Endothelial cell of umbilical vein (primary cell): ENCODE measurements at regions not wholly inside any gene's neighbourhood (a gene's known extent, or its start where the extent isn't known, plus 50 kb on each side); places are given as distances from the start of the nearest gene placed in this dataset.

Source experiments
- BruUV-seq: library from RNA; stranded (reverse); fragments of 400-500 nt; replicated peaks from 2 replicates; lab custom pipeline; 2021; lab: Mats Ljungman, UMichigan
- CTCF ChIA-PET: fragments of 300-600, 350-600 bp; sonication (Branson Sonifier 250); formaldehyde crosslinking; loops from one replicate; lab custom pipeline; 2021; ENCODE audit warnings: antibody characterized with exemption, inconsistent platforms; lab: Charles Lee
- POLR2A ChIA-PET: fragments of 300-600, 350-600 bp; sonication (Branson Sonifier 250); formaldehyde crosslinking; loops from one replicate; lab custom pipeline; 2021; ENCODE audit warnings: antibody characterized with exemption, inconsistent platforms; lab: Charles Lee
- DNase-seq: peaks from one replicate; pipeline ENCODE4 v3.0.0-alpha.2; 2011; ENCODE audit warnings: low read depth, low spot score
- FAIRE-seq: peaks from 2 replicates; lab custom pipeline; 2011; peaks lifted over from hg19 to GRCh38; lab: Jason Lieb, UNC
- H2AFZ ChIP-seq: 2 replicates; pipeline ENCODE4 v1.6.0; 2012; ENCODE audit warnings: low read depth, low read length, control low read depth, inconsistent platforms
- H3K27ac ChIP-seq: 2 replicates; pipeline ENCODE4 v1.5.1; 2011; ENCODE audit warnings: low read depth, mild to moderate bottlenecking, control low read depth, low read length, moderate library complexity; ENCODE audit not compliant: insufficient read depth
- H3K27me3 ChIP-seq, 2 experiments: 2 replicates each; pipeline versions ENCODE4 v1.6.0 to v1.6.1; 2011; ENCODE audit warnings: low read length in 2 of 2, mixed read lengths in 1 of 2; ENCODE audit not compliant: control insufficient read depth in 2 of 2, insufficient read depth in 2 of 2
- H3K36me3 ChIP-seq, 2 experiments: 2 replicates in 1 of 2; 3 replicates in 1 of 2; pipeline ENCODE4 v1.5.1; 2011; ENCODE audit warnings: low read length in 2 of 2, mild to moderate bottlenecking in 1 of 2, moderate library complexity in 1 of 2; ENCODE audit not compliant: control insufficient read depth in 2 of 2, insufficient read depth in 2 of 2; ENCODE audit errors: extremely low read depth in 1 of 2
- H3K4me1 ChIP-seq: 3 replicates; pipeline ENCODE4 v1.5.1; 2011; ENCODE audit warnings: mild to moderate bottlenecking, low read length; ENCODE audit not compliant: control insufficient read depth, insufficient read depth; ENCODE audit errors: extremely low read depth
- H3K4me2 ChIP-seq: 2 replicates; pipeline ENCODE4 v1.6.1; 2011; ENCODE audit warnings: low read length, control low read depth, mixed read lengths; ENCODE audit not compliant: insufficient read depth
- H3K4me3 ChIP-seq, 3 experiments: fragments of 200-600 bp in 1 of 3; sonication (generic), shearing (Covaris generic) in 1 of 3; replicated peaks in 1 of 3; 2 replicates each; pipeline ENCODE4 v1.5.1; 2011 to 2016; ENCODE audit warnings: control low read depth in 3 of 3, low read length in 3 of 3, mild to moderate bottlenecking in 2 of 3, inconsistent platforms in 1 of 3, low read depth in 1 of 3, moderate library complexity in 1 of 3; ENCODE audit not compliant: insufficient read depth in 1 of 3
- H3K79me2 ChIP-seq: 2 replicates; pipeline ENCODE4 v1.6.0; 2012; ENCODE audit warnings: low read length, inconsistent platforms; ENCODE audit not compliant: control insufficient read depth, insufficient read depth
- H3K9ac ChIP-seq: replicated peaks from 2 replicates; pipeline ENCODE3; 2011; ENCODE audit warnings: low read length, control low read depth; ENCODE audit not compliant: insufficient read depth; ENCODE audit errors: extremely low read depth
- H3K9me1 ChIP-seq: replicated peaks from 3 replicates; pipeline ENCODE4 v1.6.0; 2011; ENCODE audit warnings: mild to moderate bottlenecking, low read length; ENCODE audit not compliant: control insufficient read depth, insufficient read depth; ENCODE audit errors: extremely low read depth
- H3K9me3 ChIP-seq: replicated peaks from 2 replicates; pipeline ENCODE4 v1.5.1; 2012; ENCODE audit warnings: low read length, inconsistent platforms; ENCODE audit not compliant: control insufficient read depth, insufficient read depth
- H4K20me1 ChIP-seq: replicated peaks from 2 replicates; pipeline ENCODE3; 2011; ENCODE audit warnings: mild to moderate bottlenecking, low read length; ENCODE audit not compliant: control insufficient read depth, insufficient read depth; ENCODE audit errors: extremely low read depth
- EZH2 ChIP-seq: IDR thresholded peaks from 2 replicates; pipeline ENCODE4 v1.6.1; 2012; ENCODE audit warnings: borderline replicate concordance, low read depth, mild to moderate bottlenecking, moderate library complexity, low read length, inconsistent platforms; ENCODE audit not compliant: severe bottlenecking
- FOS ChIP-seq: IDR thresholded peaks from 2 replicates; pipeline ENCODE4 v1.6.1; 2011; ENCODE audit warnings: mild to moderate bottlenecking, low read length, moderate library complexity, borderline replicate concordance; ENCODE audit not compliant: insufficient read depth
- GATA2 ChIP-seq: IDR thresholded peaks from 2 replicates; pipeline ENCODE4 v1.7.0; 2011; ENCODE audit warnings: low read depth, mild to moderate bottlenecking, moderate library complexity, mixed read lengths, low read length; ENCODE audit not compliant: insufficient read length, insufficient read depth
- JUN ChIP-seq: IDR thresholded peaks from 2 replicates; pipeline ENCODE4 v1.6.1; 2011; ENCODE audit warnings: borderline replicate concordance, low read depth; ENCODE audit not compliant: insufficient read length, insufficient read depth
- MYC ChIP-seq: IDR thresholded peaks from one replicate; pipeline ENCODE4 v1.6.1; 2011; ENCODE audit warnings: mild to moderate bottlenecking, low read depth, low read length
- POLR2A ChIP-seq: IDR thresholded peaks from 2 replicates; pipeline ENCODE4 v1.6.1; 2012; ENCODE audit warnings: low read depth, mild to moderate bottlenecking, control low read depth, low read length
- POLR2AphosphoS5 ChIP-seq: IDR thresholded peaks from 2 replicates; pipeline ENCODE4 v1.6.1; 2012; ENCODE audit warnings: low read depth, mild to moderate bottlenecking, control low read depth, low read length, moderate library complexity; ENCODE audit not compliant: insufficient read depth
- dilution Hi-C: fragments of 300-500 bp; cut with MboI; formaldehyde crosslinking; loops from one replicate; pipeline ENCODE4 v1.15.0; 2019; ENCODE audit warnings: low sequenced_read_pairs; ENCODE audit not compliant: extremely low pct_ligation_motif_present
- intact Hi-C: fragments of 100-400 bp; cut with micrococcal nuclease; formaldehyde crosslinking; loops from one replicate; pipeline ENCODE4 v1.10.0; 2022
- TF ChIP-seq, protein P1 (sequence below): IDR thresholded peaks from 2 replicates; pipeline ENCODE4 v1.6.1; 2011; ENCODE audit not compliant: insufficient read depth, insufficient read length
- TF ChIP-seq, protein P2 (sequence below), 2 donors: IDR thresholded peaks; 1 replicate in 1 of 2; 2 replicates in 1 of 2; pipeline ENCODE4 v1.5.1; 2011; ENCODE audit warnings: low read length in 2 of 2, mild to moderate bottlenecking in 2 of 2, moderate library complexity in 2 of 2, control low read depth in 1 of 2, inconsistent platforms in 1 of 2, low read depth in 1 of 2; ENCODE audit not compliant: insufficient read depth in 1 of 2; ENCODE audit errors: extremely low read depth in 1 of 2

GRCh38 chr4:188811121-188811520, 671.9 kb downstream of the TRIML1 start:
- no peak overlapping the region for H3K9ac ChIP-seq
- H3K4me2 ChIP-seq = no peak overlapping the region
- peaks cover 3% of the 10 kb centered on the region for H3K9me3 ChIP-seq
- FAIRE-seq (no peak), DNase-seq (no peak)
- H3K27me3 ChIP-seq = no peaks in the 10 kb centered on the region
- BruUV-seq = no TSS peak
- no peak overlapping the region for H2AFZ ChIP-seq
- no peak overlapping the region for H3K4me3 ChIP-seq
- no peaks in the 10 kb centered on the region for H4K20me1 ChIP-seq
- intact Hi-C loops = no loop called here
- no peak overlapping the region for H3K27ac ChIP-seq
- H3K36me3 ChIP-seq = no peaks in the 10 kb centered on the region
- CTCF ChIA-PET = no interaction called here
- no peaks in the 10 kb centered on the region for H3K4me1 ChIP-seq
- H3K9me1 ChIP-seq = no peaks in the 10 kb centered on the region
- no peaks in the 10 kb centered on the region for H3K79me2 ChIP-seq
- POLR2A ChIA-PET = no interaction called here
- TF ChIP-seq MYC = no peak
- no peak for TF ChIP-seq POLR2AphosphoS5
- no peak for TF ChIP-seq JUN
- dilution Hi-C loops = no loop called here

DNA sequence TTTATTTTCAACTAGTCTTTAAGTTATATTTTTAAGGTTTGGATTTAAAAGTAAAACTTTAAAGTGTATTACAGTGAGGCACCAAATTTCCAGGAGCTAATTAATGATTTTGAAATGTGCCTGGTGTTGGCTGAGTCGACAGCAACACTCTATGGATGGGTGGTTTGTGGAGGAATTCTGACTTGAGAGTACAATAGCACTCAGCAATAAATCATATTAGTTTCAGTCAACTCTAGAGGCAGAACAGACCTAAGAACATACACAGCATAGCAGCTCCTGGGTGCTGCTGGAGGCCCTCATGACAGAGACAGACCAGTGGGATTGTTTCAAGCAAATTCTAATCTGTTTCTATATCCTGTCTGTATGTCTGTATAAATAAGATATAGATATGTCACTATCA, 673.4 kb downstream of the TRIML1 start:
- no TSS peak for BruUV-seq
- no peak for DNase-seq
- Histone ChIP-seq H3K79me2 (no peaks in the 10 kb centered on the region), H3K4me1 (no peaks in the 10 kb centered on the region), H3K9ac (no peak overlapping the region), H3K4me2 (no peak overlapping the region), H4K20me1 (no peaks in the 10 kb centered on the region), H3K27ac (no peak overlapping the region), H2AFZ (no peak overlapping the region), H3K36me3 (no peaks in the 10 kb centered on the region), H3K9me1 (no peaks in the 10 kb centered on the region), H3K4me3 (no peak overlapping the region), H3K9me3 (peaks cover 4% of the 10 kb centered on the region), H3K27me3 (no peaks in the 10 kb centered on the region)
- dilution Hi-C loops (no loop called here), intact Hi-C loops (no loop called here)
- TF ChIP-seq EZH2 = no peak
- TF ChIP-seq MYC = no peak
- no peak for TF ChIP-seq POLR2AphosphoS5
- TF ChIP-seq, protein P1, sequence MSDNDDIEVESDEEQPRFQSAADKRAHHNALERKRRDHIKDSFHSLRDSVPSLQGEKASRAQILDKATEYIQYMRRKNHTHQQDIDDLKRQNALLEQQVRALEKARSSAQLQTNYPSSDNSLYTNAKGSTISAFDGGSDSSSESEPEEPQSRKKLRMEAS = no peak
- TF ChIP-seq, protein P2, sequence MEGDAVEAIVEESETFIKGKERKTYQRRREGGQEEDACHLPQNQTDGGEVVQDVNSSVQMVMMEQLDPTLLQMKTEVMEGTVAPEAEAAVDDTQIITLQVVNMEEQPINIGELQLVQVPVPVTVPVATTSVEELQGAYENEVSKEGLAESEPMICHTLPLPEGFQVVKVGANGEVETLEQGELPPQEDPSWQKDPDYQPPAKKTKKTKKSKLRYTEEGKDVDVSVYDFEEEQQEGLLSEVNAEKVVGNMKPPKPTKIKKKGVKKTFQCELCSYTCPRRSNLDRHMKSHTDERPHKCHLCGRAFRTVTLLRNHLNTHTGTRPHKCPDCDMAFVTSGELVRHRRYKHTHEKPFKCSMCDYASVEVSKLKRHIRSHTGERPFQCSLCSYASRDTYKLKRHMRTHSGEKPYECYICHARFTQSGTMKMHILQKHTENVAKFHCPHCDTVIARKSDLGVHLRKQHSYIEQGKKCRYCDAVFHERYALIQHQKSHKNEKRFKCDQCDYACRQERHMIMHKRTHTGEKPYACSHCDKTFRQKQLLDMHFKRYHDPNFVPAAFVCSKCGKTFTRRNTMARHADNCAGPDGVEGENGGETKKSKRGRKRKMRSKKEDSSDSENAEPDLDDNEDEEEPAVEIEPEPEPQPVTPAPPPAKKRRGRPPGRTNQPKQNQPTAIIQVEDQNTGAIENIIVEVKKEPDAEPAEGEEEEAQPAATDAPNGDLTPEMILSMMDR (IDR thresholded peaks at IDR 0.05; ENCODE audit: extremely low read depth in 1 of 2, insufficient read depth in 1 of 2, low read depth in 1 of 2, low read length in 2 of 2) = no peak
- no peak for TF ChIP-seq JUN
- no peak for TF ChIP-seq POLR2A
- TF ChIP-seq GATA2 = no peak
- TF ChIP-seq FOS = no peak
- no peak for FAIRE-seq
- ChIA-PET POLR2A (no interaction called here), CTCF (no interaction called here)
